ENCODE measurements at regions not wholly inside any gene's neighbourhood (a gene's known extent, or its start where the extent isn't known, plus 50 kb on each side); places are given as distances from the start of the nearest gene placed in this dataset.

- no peak for DNase-seq (ENCODE audit: low spot score)
- in situ Hi-C loops (cut with MboI; ENCODE audit: low sequenced_read_pairs, unreplicated experiment) = no loop called here
- no peak for TF ChIP-seq CTCF (IDR thresholded peaks at IDR 0.05; ENCODE audit: borderline replicate concordance, control extremely low read depth, extremely low read depth, insufficient read depth, missing control alignments)
Observed at GRCh38 chr2:5494212-5494611, 198.0 kb upstream of the SOX11 start.

- no peak for DNase-seq (ENCODE audit: low spot score)
- TF ChIP-seq CTCF (IDR thresholded peaks at IDR 0.05; ENCODE audit: borderline replicate concordance, control extremely low read depth, extremely low read depth, insufficient read depth, missing control alignments) = no peak
- in situ Hi-C loops (cut with MboI; ENCODE audit: low sequenced_read_pairs, unreplicated experiment) = no loop called here
Observed at GRCh38 chr2:5495586-5495985, 196.6 kb upstream of the SOX11 start.

- in situ Hi-C loops (cut with MboI; ENCODE audit: low sequenced_read_pairs, unreplicated experiment) = no loop called here
- no peak for DNase-seq (ENCODE audit: low spot score)
- TF ChIP-seq CTCF (IDR thresholded peaks at IDR 0.05; ENCODE audit: borderline replicate concordance, control extremely low read depth, extremely low read depth, insufficient read depth, missing control alignments) = no peak
Observed at GRCh38 chr2:5497874-5498273, 194.3 kb upstream of the SOX11 start.

GRCh38 chr2:5501807-5502206, 190.4 kb upstream of the SOX11 start:
- no peak for DNase-seq (ENCODE audit: low spot score)
- TF ChIP-seq CTCF (IDR thresholded peaks at IDR 0.05; ENCODE audit: borderline replicate concordance, control extremely low read depth, extremely low read depth, insufficient read depth, missing control alignments) = no peak
- in situ Hi-C loops (cut with MboI; ENCODE audit: low sequenced_read_pairs, unreplicated experiment) = no loop called here

GRCh38 chr2:5502385-5502784, 189.8 kb upstream of the SOX11 start:
- TF ChIP-seq CTCF (IDR thresholded peaks at IDR 0.05; ENCODE audit: borderline replicate concordance, control extremely low read depth, extremely low read depth, insufficient read depth, missing control alignments) = no peak
- no peak for DNase-seq (ENCODE audit: low spot score)
- in situ Hi-C loops (cut with MboI; ENCODE audit: low sequenced_read_pairs, unreplicated experiment) = no loop called here

GRCh38 chr2:5504756-5505155, 187.4 kb upstream of the SOX11 start:
- in situ Hi-C loops (cut with MboI; ENCODE audit: low sequenced_read_pairs, unreplicated experiment) = no loop called here
- DNase-seq (ENCODE audit: low spot score) = no peak
- TF ChIP-seq CTCF (IDR thresholded peaks at IDR 0.05; ENCODE audit: borderline replicate concordance, control extremely low read depth, extremely low read depth, insufficient read depth, missing control alignments) = no peak

- no peak for DNase-seq (ENCODE audit: low spot score)
- TF ChIP-seq CTCF (IDR thresholded peaks at IDR 0.05; ENCODE audit: borderline replicate concordance, control extremely low read depth, extremely low read depth, insufficient read depth, missing control alignments) = no peak
- in situ Hi-C loops (cut with MboI; ENCODE audit: low sequenced_read_pairs, unreplicated experiment) = no loop called here
Observed at GRCh38 chr2:5507367-5507766, 184.8 kb upstream of the SOX11 start.
